GM12878 (cell line): ENCODE measurements at regions not wholly inside any gene's neighbourhood (a gene's known extent, or its start where the extent isn't known, plus 50 kb on each side); places are given as distances from the start of the nearest gene placed in this dataset.

Experiments
- ATAC-seq: fragments of 200-7000 bp; cut with Tn5 transposase; 3 replicates; pipeline ENCODE4 v1.9.1; 2020; ENCODE audit warnings: mild to moderate bottlenecking, moderate library complexity
- BruUV-seq: library from RNA; stranded (reverse); fragments of 400-500 nt; replicated peaks from 2 replicates; lab custom pipeline; 2021; lab: Mats Ljungman, UMichigan
- CTCF ChIA-PET: fragments of 300-600 bp; sonication (Branson Sonifier 250); formaldehyde crosslinking; extraction: SDS; loops from one replicate; lab custom pipeline; 2021; ENCODE audit warnings: inconsistent platforms; lab: Yijun Ruan, JAX
- POLR2A ChIA-PET: fragments of 350-600 bp; formaldehyde crosslinking; extraction: SDS; loops from one replicate; lab custom pipeline; 2021; ENCODE audit warnings: inconsistent platforms; lab: Charles Lee
- RAD21 ChIA-PET: fragments of 300-600 bp; sonication (Branson Sonifier 250); formaldehyde crosslinking; loops from one replicate; lab custom pipeline; 2023; ENCODE audit warnings: antibody characterized with exemption; ENCODE audit not compliant: unreplicated experiment; lab: Charles Lee
- SMC1A ChIA-PET: fragments of 300-600 bp; sonication (Branson Sonifier 250); formaldehyde crosslinking; loops from one replicate; lab custom pipeline; 2023; ENCODE audit not compliant: unreplicated experiment, uncharacterized antibody; lab: Charles Lee
- DNase-seq: peaks from one replicate; pipeline ENCODE4 v3.0.0-alpha.2; 2011; ENCODE audit warnings: low read depth, low spot score
- FAIRE-seq: peaks from 3 replicates; lab custom pipeline; 2011; peaks lifted over from hg19 to GRCh38; lab: Jason Lieb, UNC
- H2AFZ ChIP-seq: 2 replicates; pipeline ENCODE4 v1.6.0; 2011; ENCODE audit warnings: low read depth, low read length, control low read depth; ENCODE audit not compliant: control insufficient read depth
- H3K27ac ChIP-seq: 2 replicates; pipeline ENCODE4 v1.5.1; 2011; ENCODE audit warnings: control low read depth; ENCODE audit not compliant: control insufficient read depth, insufficient read depth
- H3K27me3 ChIP-seq, 2 experiments: replicated peaks in 1 of 2; 2 replicates each; pipeline versions ENCODE4 v1.6.0 to v1.6.1; 2011; ENCODE audit warnings: low read length in 1 of 2; ENCODE audit not compliant: control insufficient read depth in 2 of 2, insufficient read depth in 2 of 2
- H3K36me3 ChIP-seq, 2 experiments: 2 replicates each; pipeline ENCODE4 v1.5.1; 2011; ENCODE audit warnings: low read length in 1 of 2; ENCODE audit not compliant: control insufficient read depth in 2 of 2, insufficient read depth in 2 of 2
- H3K4me1 ChIP-seq: 2 replicates; pipeline ENCODE4 v1.6.1; 2011; ENCODE audit warnings: mild to moderate bottlenecking, low read length, moderate library complexity, mixed read lengths; ENCODE audit not compliant: control insufficient read depth, insufficient read depth
- H3K4me2 ChIP-seq: 2 replicates; pipeline ENCODE4 v1.6.0; 2011; ENCODE audit warnings: control low read depth; ENCODE audit not compliant: control insufficient read depth, insufficient read depth
- H3K4me3 ChIP-seq: fragments of 200-600 bp; sonication (generic); 2 replicates; pipeline ENCODE4 v1.5.1; 2016
- H3K79me2 ChIP-seq: 2 replicates; pipeline ENCODE4 v1.6.0; 2011; ENCODE audit warnings: low read length; ENCODE audit not compliant: control insufficient read depth, insufficient read depth
- H3K9ac ChIP-seq: 2 replicates; pipeline ENCODE4 v1.8.0; 2011; ENCODE audit warnings: low read length, control low read depth, mixed read lengths; ENCODE audit not compliant: control insufficient read depth, insufficient read depth
- H3K9me3 ChIP-seq: replicated peaks from 3 replicates; pipeline ENCODE4 v1.5.1; 2011; ENCODE audit warnings: mild to moderate bottlenecking, low read length; ENCODE audit not compliant: control insufficient read depth, insufficient read depth
- H4K20me1 ChIP-seq: 2 replicates; pipeline ENCODE4 v1.6.0; 2011; ENCODE audit not compliant: control insufficient read depth, insufficient read depth
- HDGF ChIP-seq: fragments of 450-650 bp; IDR thresholded peaks from 2 replicates; pipeline ENCODE4 v1.6.1; 2016; ENCODE audit warnings: antibody characterized with exemption
- MEF2B ChIP-seq: fragments of 450-650 bp; IDR thresholded peaks from 2 replicates; pipeline ENCODE4 v1.6.1; 2018; ENCODE audit warnings: mild to moderate bottlenecking, moderate library complexity; ENCODE audit not compliant: partially characterized antibody, poor library complexity, severe bottlenecking
- PAX8 ChIP-seq: fragments of 450-650 bp; IDR thresholded peaks from 2 replicates; pipeline ENCODE4 v1.6.1; 2017; ENCODE audit warnings: mild to moderate bottlenecking, moderate library complexity
- POLR2A ChIP-seq: IDR thresholded peaks from 2 replicates; pipeline ENCODE4 v1.6.1; 2011; ENCODE audit warnings: low read depth, mild to moderate bottlenecking, low read length
- STAT3 ChIP-seq: IDR thresholded peaks from 2 replicates; pipeline ENCODE4 v1.6.1; 2011; ENCODE audit warnings: low read depth, low read length, improper control_type of control experiment
- WGBS: methylation state at CpG from one replicate; pipeline ENCODE4 v1.1.6; 2016; ENCODE audit warnings: low lambda C conversion rate; ENCODE audit not compliant: insufficient replicate concordance, insufficient coverage; ENCODE audit errors: missing lambda C conversion rate; 5-methylcytosine and 5-hydroxymethylcytosine counted together
- in situ Hi-C: fragments of 300-500 bp; cut with MboI; formaldehyde crosslinking; loops from 9 replicates; pipeline ENCODE4 v1.14.3; 2018; ENCODE audit warnings: mixed read lengths
- intact Hi-C: fragments of 100-400 bp; cut with micrococcal nuclease; formaldehyde crosslinking; loops from one replicate; pipeline ENCODE4 v1.14.2; 2022; ENCODE audit not compliant: unreplicated experiment
- TF ChIP-seq, protein P1 (sequence below): fragments of 450-650 bp; formaldehyde crosslinking; IDR thresholded peaks from 2 replicates; pipeline ENCODE4 v1.5.0; 2022; ENCODE audit warnings: mild to moderate bottlenecking, missing genetic modification characterization
- TF ChIP-seq, protein P2 (sequence below): fragments of 450-650 bp; IDR thresholded peaks from 2 replicates; pipeline ENCODE4 v1.6.1; 2017; ENCODE audit warnings: mild to moderate bottlenecking, moderate library complexity
- TF ChIP-seq, protein P3 (sequence below): fragments of 450-650 bp; IDR thresholded peaks from 2 replicates; pipeline ENCODE4 v1.6.1; 2017; ENCODE audit warnings: antibody characterized with exemption, mild to moderate bottlenecking, moderate library complexity
- TF ChIP-seq, protein P4 (sequence below): IDR thresholded peaks from 2 replicates; pipeline ENCODE4 v1.6.1; 2012; ENCODE audit warnings: mild to moderate bottlenecking, low read depth, low read length

DNA sequence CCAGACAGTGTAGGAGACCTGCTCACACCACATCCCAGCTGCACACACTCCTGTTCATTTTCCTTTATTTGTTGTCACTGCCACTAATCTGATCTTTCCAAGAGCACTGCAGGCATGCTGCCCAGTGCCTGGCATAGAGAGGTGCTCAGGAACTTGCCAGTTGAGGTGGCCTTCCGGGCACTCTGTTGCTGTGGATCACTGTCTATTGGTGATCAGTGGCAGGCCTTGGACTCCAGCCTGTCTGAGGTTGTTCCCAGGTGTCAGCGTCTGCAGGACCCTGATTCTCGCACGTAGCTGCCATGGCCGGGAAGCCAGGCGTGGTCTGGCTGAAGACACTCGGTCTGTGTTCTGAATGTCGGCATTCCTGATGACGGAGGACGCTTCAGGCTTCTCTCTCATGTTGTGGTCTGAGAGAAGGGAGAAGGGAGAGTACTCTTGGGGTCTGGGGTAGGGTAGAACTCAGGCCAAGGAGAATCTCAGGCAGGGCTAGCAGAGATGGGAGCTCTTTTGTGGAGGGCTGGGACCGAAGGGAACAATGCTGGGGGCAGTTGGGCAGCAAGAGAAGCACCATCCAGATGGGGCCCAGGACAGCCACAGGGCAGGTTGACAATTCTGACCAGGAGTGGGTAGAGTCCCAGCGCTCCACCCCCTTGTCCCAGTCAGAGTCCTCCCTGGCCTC lies 240.9 kb downstream of the MYCN start:
- 46% methylated on average over 12 of the region's 12 CpGs for WGBS
- H3K4me1 ChIP-seq = no peaks in the 10 kb centered on the region
- H3K9ac ChIP-seq = no peak overlapping the region
- H2AFZ ChIP-seq = no peak overlapping the region
- FAIRE-seq (no peak), DNase-seq (no peak), ATAC-seq (no peak)
- peaks cover 0 to 2% of the 10 kb centered on the region in 2 experiments; a peak in 3 of 4 replicates for H3K27me3 ChIP-seq
- no peaks in the 10 kb centered on the region for H3K79me2 ChIP-seq
- SMC1A ChIA-PET = no interaction called here
- intact Hi-C loops (no loop called here), in situ Hi-C loops (no loop called here)
- no peaks in the 10 kb centered on the region for H3K36me3 ChIP-seq
- no peak overlapping the region for H3K27ac ChIP-seq
- POLR2A ChIA-PET = no interaction called here
- H3K4me3 ChIP-seq = no peak overlapping the region
- no TSS peak for BruUV-seq
- no peak overlapping the region for H3K4me2 ChIP-seq
- RAD21 ChIA-PET = no interaction called here
- CTCF ChIA-PET = no interaction called here
- H3K9me3 ChIP-seq = no peaks in the 10 kb centered on the region
- H4K20me1 ChIP-seq = no peaks in the 10 kb centered on the region
- TF ChIP-seq PAX8 (no peak), STAT3 (no peak), POLR2A (no peak), MEF2B (no peak), HDGF (no peak)
- TF ChIP-seq, protein P1, sequence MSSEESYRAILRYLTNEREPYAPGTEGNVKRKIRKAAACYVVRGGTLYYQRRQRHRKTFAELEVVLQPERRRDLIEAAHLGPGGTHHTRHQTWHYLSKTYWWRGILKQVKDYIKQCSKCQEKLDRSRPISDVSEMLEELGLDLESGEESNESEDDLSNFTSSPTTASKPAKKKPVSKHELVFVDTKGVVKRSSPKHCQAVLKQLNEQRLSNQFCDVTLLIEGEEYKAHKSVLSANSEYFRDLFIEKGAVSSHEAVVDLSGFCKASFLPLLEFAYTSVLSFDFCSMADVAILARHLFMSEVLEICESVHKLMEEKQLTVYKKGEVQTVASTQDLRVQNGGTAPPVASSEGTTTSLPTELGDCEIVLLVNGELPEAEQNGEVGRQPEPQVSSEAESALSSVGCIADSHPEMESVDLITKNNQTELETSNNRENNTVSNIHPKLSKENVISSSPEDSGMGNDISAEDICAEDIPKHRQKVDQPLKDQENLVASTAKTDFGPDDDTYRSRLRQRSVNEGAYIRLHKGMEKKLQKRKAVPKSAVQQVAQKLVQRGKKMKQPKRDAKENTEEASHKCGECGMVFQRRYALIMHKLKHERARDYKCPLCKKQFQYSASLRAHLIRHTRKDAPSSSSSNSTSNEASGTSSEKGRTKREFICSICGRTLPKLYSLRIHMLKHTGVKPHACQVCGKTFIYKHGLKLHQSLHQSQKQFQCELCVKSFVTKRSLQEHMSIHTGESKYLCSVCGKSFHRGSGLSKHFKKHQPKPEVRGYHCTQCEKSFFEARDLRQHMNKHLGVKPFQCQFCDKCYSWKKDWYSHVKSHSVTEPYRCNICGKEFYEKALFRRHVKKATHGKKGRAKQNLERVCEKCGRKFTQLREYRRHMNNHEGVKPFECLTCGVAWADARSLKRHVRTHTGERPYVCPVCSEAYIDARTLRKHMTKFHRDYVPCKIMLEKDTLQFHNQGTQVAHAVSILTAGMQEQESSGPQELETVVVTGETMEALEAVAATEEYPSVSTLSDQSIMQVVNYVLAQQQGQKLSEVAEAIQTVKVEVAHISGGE (CRISPR knock-in tag) = no peak
- TF ChIP-seq, protein P2, sequence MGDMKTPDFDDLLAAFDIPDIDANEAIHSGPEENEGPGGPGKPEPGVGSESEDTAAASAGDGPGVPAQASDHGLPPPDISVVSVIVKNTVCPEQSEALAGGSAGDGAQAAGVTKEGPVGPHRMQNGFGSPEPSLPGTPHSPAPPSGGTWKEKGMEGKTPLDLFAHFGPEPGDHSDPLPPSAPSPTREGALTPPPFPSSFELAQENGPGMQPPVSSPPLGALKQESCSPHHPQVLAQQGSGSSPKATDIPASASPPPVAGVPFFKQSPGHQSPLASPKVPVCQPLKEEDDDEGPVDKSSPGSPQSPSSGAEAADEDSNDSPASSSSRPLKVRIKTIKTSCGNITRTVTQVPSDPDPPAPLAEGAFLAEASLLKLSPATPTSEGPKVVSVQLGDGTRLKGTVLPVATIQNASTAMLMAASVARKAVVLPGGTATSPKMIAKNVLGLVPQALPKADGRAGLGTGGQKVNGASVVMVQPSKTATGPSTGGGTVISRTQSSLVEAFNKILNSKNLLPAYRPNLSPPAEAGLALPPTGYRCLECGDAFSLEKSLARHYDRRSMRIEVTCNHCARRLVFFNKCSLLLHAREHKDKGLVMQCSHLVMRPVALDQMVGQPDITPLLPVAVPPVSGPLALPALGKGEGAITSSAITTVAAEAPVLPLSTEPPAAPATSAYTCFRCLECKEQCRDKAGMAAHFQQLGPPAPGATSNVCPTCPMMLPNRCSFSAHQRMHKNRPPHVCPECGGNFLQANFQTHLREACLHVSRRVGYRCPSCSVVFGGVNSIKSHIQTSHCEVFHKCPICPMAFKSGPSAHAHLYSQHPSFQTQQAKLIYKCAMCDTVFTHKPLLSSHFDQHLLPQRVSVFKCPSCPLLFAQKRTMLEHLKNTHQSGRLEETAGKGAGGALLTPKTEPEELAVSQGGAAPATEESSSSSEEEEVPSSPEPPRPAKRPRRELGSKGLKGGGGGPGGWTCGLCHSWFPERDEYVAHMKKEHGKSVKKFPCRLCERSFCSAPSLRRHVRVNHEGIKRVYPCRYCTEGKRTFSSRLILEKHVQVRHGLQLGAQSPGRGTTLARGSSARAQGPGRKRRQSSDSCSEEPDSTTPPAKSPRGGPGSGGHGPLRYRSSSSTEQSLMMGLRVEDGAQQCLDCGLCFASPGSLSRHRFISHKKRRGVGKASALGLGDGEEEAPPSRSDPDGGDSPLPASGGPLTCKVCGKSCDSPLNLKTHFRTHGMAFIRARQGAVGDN = no peak
- TF ChIP-seq, protein P3, sequence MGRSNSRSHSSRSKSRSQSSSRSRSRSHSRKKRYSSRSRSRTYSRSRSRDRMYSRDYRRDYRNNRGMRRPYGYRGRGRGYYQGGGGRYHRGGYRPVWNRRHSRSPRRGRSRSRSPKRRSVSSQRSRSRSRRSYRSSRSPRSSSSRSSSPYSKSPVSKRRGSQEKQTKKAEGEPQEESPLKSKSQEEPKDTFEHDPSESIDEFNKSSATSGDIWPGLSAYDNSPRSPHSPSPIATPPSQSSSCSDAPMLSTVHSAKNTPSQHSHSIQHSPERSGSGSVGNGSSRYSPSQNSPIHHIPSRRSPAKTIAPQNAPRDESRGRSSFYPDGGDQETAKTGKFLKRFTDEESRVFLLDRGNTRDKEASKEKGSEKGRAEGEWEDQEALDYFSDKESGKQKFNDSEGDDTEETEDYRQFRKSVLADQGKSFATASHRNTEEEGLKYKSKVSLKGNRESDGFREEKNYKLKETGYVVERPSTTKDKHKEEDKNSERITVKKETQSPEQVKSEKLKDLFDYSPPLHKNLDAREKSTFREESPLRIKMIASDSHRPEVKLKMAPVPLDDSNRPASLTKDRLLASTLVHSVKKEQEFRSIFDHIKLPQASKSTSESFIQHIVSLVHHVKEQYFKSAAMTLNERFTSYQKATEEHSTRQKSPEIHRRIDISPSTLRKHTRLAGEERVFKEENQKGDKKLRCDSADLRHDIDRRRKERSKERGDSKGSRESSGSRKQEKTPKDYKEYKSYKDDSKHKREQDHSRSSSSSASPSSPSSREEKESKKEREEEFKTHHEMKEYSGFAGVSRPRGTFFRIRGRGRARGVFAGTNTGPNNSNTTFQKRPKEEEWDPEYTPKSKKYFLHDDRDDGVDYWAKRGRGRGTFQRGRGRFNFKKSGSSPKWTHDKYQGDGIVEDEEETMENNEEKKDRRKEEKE = no peak
- TF ChIP-seq, protein P4, sequence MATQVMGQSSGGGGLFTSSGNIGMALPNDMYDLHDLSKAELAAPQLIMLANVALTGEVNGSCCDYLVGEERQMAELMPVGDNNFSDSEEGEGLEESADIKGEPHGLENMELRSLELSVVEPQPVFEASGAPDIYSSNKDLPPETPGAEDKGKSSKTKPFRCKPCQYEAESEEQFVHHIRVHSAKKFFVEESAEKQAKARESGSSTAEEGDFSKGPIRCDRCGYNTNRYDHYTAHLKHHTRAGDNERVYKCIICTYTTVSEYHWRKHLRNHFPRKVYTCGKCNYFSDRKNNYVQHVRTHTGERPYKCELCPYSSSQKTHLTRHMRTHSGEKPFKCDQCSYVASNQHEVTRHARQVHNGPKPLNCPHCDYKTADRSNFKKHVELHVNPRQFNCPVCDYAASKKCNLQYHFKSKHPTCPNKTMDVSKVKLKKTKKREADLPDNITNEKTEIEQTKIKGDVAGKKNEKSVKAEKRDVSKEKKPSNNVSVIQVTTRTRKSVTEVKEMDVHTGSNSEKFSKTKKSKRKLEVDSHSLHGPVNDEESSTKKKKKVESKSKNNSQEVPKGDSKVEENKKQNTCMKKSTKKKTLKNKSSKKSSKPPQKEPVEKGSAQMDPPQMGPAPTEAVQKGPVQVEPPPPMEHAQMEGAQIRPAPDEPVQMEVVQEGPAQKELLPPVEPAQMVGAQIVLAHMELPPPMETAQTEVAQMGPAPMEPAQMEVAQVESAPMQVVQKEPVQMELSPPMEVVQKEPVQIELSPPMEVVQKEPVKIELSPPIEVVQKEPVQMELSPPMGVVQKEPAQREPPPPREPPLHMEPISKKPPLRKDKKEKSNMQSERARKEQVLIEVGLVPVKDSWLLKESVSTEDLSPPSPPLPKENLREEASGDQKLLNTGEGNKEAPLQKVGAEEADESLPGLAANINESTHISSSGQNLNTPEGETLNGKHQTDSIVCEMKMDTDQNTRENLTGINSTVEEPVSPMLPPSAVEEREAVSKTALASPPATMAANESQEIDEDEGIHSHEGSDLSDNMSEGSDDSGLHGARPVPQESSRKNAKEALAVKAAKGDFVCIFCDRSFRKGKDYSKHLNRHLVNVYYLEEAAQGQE = no peak
